GM18520 (cell line): ENCODE measurements at regions not wholly inside any gene's neighbourhood (a gene's known extent, or its start where the extent isn't known, plus 50 kb on each side); places are given as distances from the start of the nearest gene placed in this dataset.

Experiments
- ATAC-seq: cut with Tn5 transposase; IDR thresholded peaks from one replicate; pipeline ENCODE4 v1.9.1; 2021; ENCODE audit not compliant: unreplicated experiment

- no peak for ATAC-seq
Measured at GRCh38 chr9:78856781-78857180, 559.9 kb downstream of the PSAT1 start.

GRCh38 chr9:78857373-78858225 is 560.7 kb downstream of the PSAT1 start:
- no peak for ATAC-seq

- no peak for ATAC-seq
Measured at GRCh38 chr9:78858266-78858665, 561.3 kb downstream of the PSAT1 start.

GRCh38 chr9:78860801-78861475 is 564.0 kb downstream of the PSAT1 start:
- ATAC-seq = no peak

GRCh38 chr9:78863531-78863930 is 566.6 kb downstream of the PSAT1 start:
- ATAC-seq = no peak

GRCh38 chr9:78865737-78866136 is 568.8 kb downstream of the PSAT1 start:
- no peak for ATAC-seq

GRCh38 chr9:78866207-78867132 is 569.5 kb downstream of the PSAT1 start:
- no peak for ATAC-seq

- ATAC-seq = no peak
Measured at GRCh38 chr9:78871086-78871451, 574.1 kb downstream of the PSAT1 start.

GRCh38 chr9:78871452-78872331 is 574.8 kb downstream of the PSAT1 start:
- ATAC-seq = no peak

GRCh38 chr9:78874061-78874460 is 577.1 kb downstream of the PSAT1 start:
- ATAC-seq = no peak

- no peak for ATAC-seq
Measured at GRCh38 chr9:78879324-78880100, 582.6 kb downstream of the PSAT1 start.

- ATAC-seq = no peak
Measured at GRCh38 chr9:78881295-78881694, 584.4 kb downstream of the PSAT1 start.

- ATAC-seq = no peak
Measured at GRCh38 chr9:78882481-78882880, 585.6 kb downstream of the PSAT1 start.

GRCh38 chr9:78884611-78885150 is 587.8 kb downstream of the PSAT1 start:
- ATAC-seq = no peak

- ATAC-seq = no peak
Measured at GRCh38 chr9:78892182-78892581, 595.3 kb downstream of the PSAT1 start.

- ATAC-seq = no peak
Measured at GRCh38 chr9:78892769-78893168, 595.8 kb downstream of the PSAT1 start.

- no peak for ATAC-seq
Measured at GRCh38 chr9:78893774-78894401, 597.0 kb downstream of the PSAT1 start.

GRCh38 chr9:78896479-78896878 is 599.6 kb downstream of the PSAT1 start:
- no peak for ATAC-seq

- ATAC-seq = no peak
Measured at GRCh38 chr9:78898234-78898633, 601.3 kb downstream of the PSAT1 start.
